Chondrocyte (in vitro differentiated cells): ENCODE measurements at regions not wholly inside any gene's neighbourhood (a gene's known extent, or its start where the extent isn't known, plus 50 kb on each side); places are given as distances from the start of the nearest gene placed in this dataset.

Experiments used
- DNase-seq: peaks from one replicate; pipeline ENCODE4 v3.0.0; 2021; ENCODE audit warnings: mixed read lengths, low spot score
- H3K27ac Mint-ChIP-seq: one replicate; pipeline ENCODE4 v1.8.0; 2021; ENCODE audit warnings: mild to moderate bottlenecking, moderate library complexity, mixed read lengths; ENCODE audit not compliant: unreplicated experiment
- H3K27me3 Mint-ChIP-seq: 2 replicates; pipeline ENCODE4 v1.8.0; 2021; ENCODE audit warnings: low read depth, mixed read lengths
- H3K36me3 Mint-ChIP-seq: 2 replicates; pipeline ENCODE4 v1.8.0; 2021; ENCODE audit warnings: low read depth, mixed read lengths
- H3K4me1 Mint-ChIP-seq: 2 replicates; pipeline ENCODE4 v1.8.0; 2021; ENCODE audit warnings: low read depth, mild to moderate bottlenecking, mixed read lengths
- H3K4me3 Mint-ChIP-seq: one replicate; pipeline ENCODE4 v1.8.0; 2021; ENCODE audit warnings: mild to moderate bottlenecking, moderate library complexity, mixed read lengths; ENCODE audit not compliant: unreplicated experiment
- H3K9me3 Mint-ChIP-seq: 2 replicates; pipeline ENCODE4 v1.8.0; 2021; ENCODE audit warnings: low read depth, mixed read lengths
- CTCF ChIP-seq: fragments of 200-600 bp; sonication (generic); IDR thresholded peaks from 2 replicates; pipeline ENCODE4 v1.5.0; 2021; ENCODE audit warnings: antibody characterized with exemption, mild to moderate bottlenecking, moderate library complexity

- H3K4me1 Mint-ChIP-seq: peaks cover 12% of the 10 kb centered on the region
- H3K4me3 Mint-ChIP-seq: no peak overlapping the region
- TF ChIP-seq CTCF: no peak
- peaks cover 40% of the 10 kb centered on the region for H3K27me3 Mint-ChIP-seq
- no peak for DNase-seq
- H3K9me3 Mint-ChIP-seq: no peaks in the 10 kb centered on the region
- no peak overlapping the region for H3K27ac Mint-ChIP-seq
- H3K36me3 Mint-ChIP-seq: peaks cover 2% of the 10 kb centered on the region
Observed at GRCh38 chr13:29956853-29957252, 106.4 kb upstream of the UBL3 start.

DNA sequence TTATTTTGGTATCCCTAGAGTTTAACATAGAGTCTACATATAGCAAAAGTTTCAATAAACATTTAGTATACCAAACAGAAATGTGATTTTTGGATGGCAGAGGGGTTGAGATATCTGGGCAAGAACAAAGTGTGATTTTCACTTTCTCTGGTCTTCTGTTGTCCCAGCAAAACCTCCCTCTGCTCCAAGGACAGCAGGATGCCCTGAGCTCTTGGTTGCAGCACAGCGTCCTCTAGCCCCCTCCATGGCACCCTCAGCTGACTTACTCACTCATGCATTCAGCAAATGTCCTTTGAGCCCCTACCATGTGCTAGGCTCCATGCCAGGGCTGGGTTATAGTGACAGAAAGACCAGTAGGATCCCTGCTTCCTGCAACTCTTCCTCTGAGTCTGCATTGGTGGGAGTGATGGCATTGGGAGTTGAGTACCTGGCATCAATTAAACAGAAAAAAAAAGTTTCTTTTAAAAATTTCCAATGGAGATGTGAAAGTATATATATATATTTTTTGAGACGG lies 104.8 kb upstream of the UBL3 start:
- Mint-ChIP-seq H3K4me1 (peaks cover 12% of the 10 kb centered on the region), H3K4me3 (no peak overlapping the region), H3K36me3 (no peaks in the 10 kb centered on the region), H3K27me3 (peaks cover 34% of the 10 kb centered on the region), H3K27ac (no peak overlapping the region), H3K9me3 (no peaks in the 10 kb centered on the region)
- DNase-seq: no peak
- no peak for TF ChIP-seq CTCF

DNA sequence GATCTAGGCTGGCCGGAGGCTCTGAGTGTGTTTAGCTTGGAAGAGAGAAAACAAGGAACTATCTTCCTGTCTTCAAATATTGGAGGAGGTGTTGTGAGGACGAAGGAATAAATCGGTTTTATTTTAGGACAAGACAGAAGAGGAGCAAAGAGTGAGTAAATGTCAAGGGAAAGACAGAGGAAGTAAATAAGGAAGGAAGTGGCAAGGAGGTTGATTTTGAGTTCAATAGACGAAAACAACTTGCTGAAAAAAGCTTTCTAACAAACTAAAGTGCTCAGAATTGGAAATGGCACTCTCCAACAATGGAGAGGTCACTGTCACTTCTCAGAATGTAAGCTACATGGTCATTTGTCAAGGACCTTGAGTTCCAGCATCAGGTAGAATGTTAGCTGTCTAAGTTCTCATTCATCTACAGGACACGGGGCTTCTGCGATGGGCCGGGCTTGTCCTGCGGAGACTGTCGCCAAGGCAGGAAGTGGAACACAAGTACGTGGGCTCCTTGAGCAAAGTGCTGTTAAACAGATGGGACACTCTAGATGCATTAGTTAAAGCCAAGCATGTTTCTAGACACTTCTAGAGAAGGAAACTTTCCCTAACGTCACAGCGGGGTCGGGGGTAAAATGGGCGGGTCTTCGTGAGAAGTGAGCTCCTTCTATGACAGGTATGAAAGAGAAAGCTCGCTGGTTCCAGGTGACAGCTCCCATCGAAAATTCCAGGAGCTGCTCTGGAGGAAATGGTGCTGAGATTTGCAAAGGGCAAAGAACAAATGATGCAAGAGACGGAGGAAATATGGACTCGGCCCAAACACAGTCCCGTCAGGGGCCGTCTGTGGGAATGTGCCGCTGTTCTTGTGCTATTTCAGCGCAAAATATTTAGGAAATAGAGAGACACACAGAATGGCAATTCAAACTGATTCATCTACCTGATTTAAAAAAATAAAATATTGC lies 103.9 kb upstream of the UBL3 start:
- Mint-ChIP-seq H3K4me3 (no peak overlapping the region), H3K36me3 (no peaks in the 10 kb centered on the region), H3K27me3 (peaks cover 28% of the 10 kb centered on the region), H3K9me3 (no peaks in the 10 kb centered on the region), H3K27ac (no peak overlapping the region), H3K4me1 (peaks cover 12% of the 10 kb centered on the region)
- no peak for TF ChIP-seq CTCF
- no peak for DNase-seq

GRCh38 chr13:29953542-29953941 lies 103.1 kb upstream of the UBL3 start:
- H3K36me3 Mint-ChIP-seq: no peaks in the 10 kb centered on the region

More at GRCh38 chr13:29953542-29953941, 103.1 kb upstream of the UBL3 start:
- no peak overlapping the region for H3K4me3 Mint-ChIP-seq
- no peak overlapping the region for H3K27ac Mint-ChIP-seq
- no peak for DNase-seq
- no peak for TF ChIP-seq CTCF
- H3K9me3 Mint-ChIP-seq: no peaks in the 10 kb centered on the region
- peaks cover 12% of the 10 kb centered on the region for H3K4me1 Mint-ChIP-seq
- H3K27me3 Mint-ChIP-seq: peaks cover 28% of the 10 kb centered on the region
